ENCODE measurements at regions not wholly inside any gene's neighbourhood (a gene's known extent, or its start where the extent isn't known, plus 50 kb on each side); places are given as distances from the start of the nearest gene placed in this dataset.

DNA sequence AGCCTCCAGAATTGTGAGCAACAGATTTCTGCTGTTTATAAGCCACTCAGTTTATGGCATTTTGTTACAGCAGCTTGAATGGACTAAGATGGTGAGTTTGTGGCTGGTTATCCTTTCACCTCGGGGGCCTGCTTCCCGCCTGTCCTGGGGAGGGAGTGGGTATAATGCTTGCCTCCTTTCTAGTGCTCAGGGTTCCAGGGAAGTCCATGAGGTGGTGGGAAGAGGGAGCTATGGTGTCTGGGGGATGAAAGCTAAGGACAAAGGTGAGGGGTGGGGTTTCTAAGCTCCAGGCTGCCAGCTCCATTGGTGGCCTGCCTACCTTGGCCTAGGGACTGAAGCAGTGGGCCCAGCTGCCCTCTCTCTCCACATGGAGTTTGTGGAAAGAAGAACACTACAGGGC, 50.2 kb upstream of the SDK2 start:
- WGBS, result 98% methylated on average over 2 of the region's 2 CpGs
- H3K9me3 ChIP-seq (ENCODE audit: control insufficient read depth in 2 of 2, insufficient read depth in 1 of 2, low read length in 1 of 2), result peaks cover 0 to 1% of the 10 kb centered on the region in 2 donors
- H3K4me1 ChIP-seq (ENCODE audit: control insufficient read depth in 2 of 2, insufficient read depth in 2 of 2, low read length in 2 of 2), result no peaks in the 10 kb centered on the region
- H3K4me3 ChIP-seq (ENCODE audit: low read length in 2 of 2), result no peak overlapping the region
- peaks cover 2 to 4% of the 10 kb centered on the region in 2 donors for H3K27me3 ChIP-seq (ENCODE audit: control insufficient read depth in 2 of 2, insufficient read depth in 1 of 2, low read length in 1 of 2)
- H3K36me3 ChIP-seq (ENCODE audit: control insufficient read depth in 2 of 2, insufficient read depth in 2 of 2, low read length in 1 of 2), result no peaks in the 10 kb centered on the region
- DNase-seq (ENCODE audit: low read depth in 6 of 9, low spot score in 9 of 9), result no peak
- H3K27ac ChIP-seq (ENCODE audit: low read depth in 1 of 2, low read length in 1 of 2), result no peak overlapping the region

DNA sequence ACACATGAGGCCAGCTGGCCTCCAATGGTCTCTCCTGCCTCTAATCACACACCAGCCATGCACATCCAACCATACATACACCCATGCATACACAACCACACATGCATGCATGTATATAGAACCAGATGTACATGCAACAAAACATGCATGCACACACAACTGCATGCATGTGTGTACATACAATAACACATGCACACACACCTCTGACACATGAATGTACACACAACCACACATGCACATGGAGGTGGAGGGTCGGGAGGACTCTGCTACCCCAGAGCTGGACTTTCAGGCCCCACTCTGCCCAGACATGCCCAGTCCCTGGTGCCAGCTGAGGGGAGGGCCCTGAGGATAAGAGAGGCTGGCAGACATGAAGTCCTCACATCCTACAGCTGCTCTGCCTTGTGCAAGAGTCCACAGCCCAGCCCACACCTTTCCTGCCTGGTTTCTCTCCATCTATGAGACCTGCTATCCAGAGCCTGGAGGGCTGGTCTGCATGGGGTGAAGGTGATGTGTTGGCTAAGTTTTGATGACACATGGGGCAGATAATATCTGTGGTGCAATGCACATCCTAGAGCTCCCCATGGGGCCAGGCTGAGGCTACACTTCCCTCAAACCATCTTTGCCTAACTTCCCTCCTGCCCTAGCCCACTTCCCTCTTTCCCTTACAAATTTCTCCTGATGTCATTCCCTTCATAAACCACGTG, 50.9 kb upstream of the SDK2 start:
- Histone ChIP-seq H3K27me3 (ENCODE audit: control insufficient read depth in 2 of 2, insufficient read depth in 1 of 2, low read length in 1 of 2) (peaks cover 0 to 4% of the 10 kb centered on the region in 2 donors), H3K4me1 (ENCODE audit: control insufficient read depth in 2 of 2, insufficient read depth in 2 of 2, low read length in 2 of 2) (no peaks in the 10 kb centered on the region), H3K9me3 (ENCODE audit: control insufficient read depth in 2 of 2, insufficient read depth in 1 of 2, low read length in 1 of 2) (peaks cover 0 to 1% of the 10 kb centered on the region in 2 donors), H3K4me3 (ENCODE audit: low read length in 2 of 2) (no peak overlapping the region), H3K36me3 (ENCODE audit: control insufficient read depth in 2 of 2, insufficient read depth in 2 of 2, low read length in 1 of 2) (no peaks in the 10 kb centered on the region), H3K27ac (ENCODE audit: low read depth in 1 of 2, low read length in 1 of 2) (no peak overlapping the region)
- no peak for DNase-seq (ENCODE audit: low read depth in 6 of 9, low spot score in 9 of 9)
- WGBS, result 65% methylated on average over 2 of the region's 2 CpGs

DNA sequence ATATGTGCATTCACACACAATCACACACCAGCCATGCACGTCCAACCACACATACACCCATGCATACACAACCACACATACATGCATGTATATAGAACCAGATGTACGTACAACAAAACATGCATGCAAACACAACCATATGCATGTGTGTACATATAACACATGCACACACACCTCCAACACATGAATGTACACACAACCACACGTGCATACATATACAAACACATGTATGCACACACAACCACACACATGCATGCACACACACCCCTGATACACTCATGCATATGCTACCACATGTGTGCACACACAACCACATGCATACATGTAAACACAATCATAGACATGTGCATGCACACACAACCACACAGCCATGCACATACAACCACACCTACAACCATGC, 52.0 kb upstream of the SDK2 start:
- H3K27ac ChIP-seq (ENCODE audit: low read depth in 1 of 2, low read length in 1 of 2), result no peak overlapping the region
- H3K36me3 ChIP-seq (ENCODE audit: control insufficient read depth in 2 of 2, insufficient read depth in 2 of 2, low read length in 1 of 2), result no peaks in the 10 kb centered on the region
- WGBS, result 94% methylated on average over 3 of the region's 3 CpGs
- H3K9me3 ChIP-seq (ENCODE audit: control insufficient read depth in 2 of 2, insufficient read depth in 1 of 2, low read length in 1 of 2), result peaks cover 0 to 1% of the 10 kb centered on the region in 2 donors
- H3K27me3 ChIP-seq (ENCODE audit: control insufficient read depth in 2 of 2, insufficient read depth in 1 of 2, low read length in 1 of 2), result peaks cover 0 to 4% of the 10 kb centered on the region in 2 donors
- H3K4me1 ChIP-seq (ENCODE audit: control insufficient read depth in 2 of 2, insufficient read depth in 2 of 2, low read length in 2 of 2), result no peaks in the 10 kb centered on the region
- DNase-seq (ENCODE audit: low read depth in 6 of 9, low spot score in 9 of 9), result no peak
- H3K4me3 ChIP-seq (ENCODE audit: low read length in 2 of 2), result no peak overlapping the region

DNA sequence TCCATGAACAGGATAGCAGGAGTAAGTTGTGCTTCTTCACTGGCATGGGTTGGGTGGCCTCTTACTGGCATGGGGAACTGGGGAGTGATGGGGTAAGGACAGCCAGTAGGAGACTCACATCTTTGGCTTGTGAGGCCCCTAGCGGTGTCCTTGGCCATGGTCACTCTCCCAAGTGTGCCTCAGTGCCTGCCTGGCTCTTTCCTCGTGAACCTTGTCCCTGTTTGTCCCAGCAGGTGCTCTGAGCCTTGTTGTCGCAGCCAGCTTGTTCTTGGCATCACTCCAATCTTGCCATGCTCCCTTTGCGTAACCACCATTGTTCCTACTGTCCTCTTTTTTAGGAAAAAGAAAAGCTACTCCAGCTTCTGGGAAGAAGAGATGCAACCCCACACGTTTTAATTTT, 53.6 kb upstream of the SDK2 start:
- H3K36me3 ChIP-seq (ENCODE audit: control insufficient read depth in 2 of 2, insufficient read depth in 2 of 2, low read length in 1 of 2), result no peaks in the 10 kb centered on the region
- WGBS, result 86% methylated on average over 5 of the region's 5 CpGs
- H3K27ac ChIP-seq (ENCODE audit: low read depth in 1 of 2, low read length in 1 of 2), result no peak overlapping the region
- no peak overlapping the region for H3K4me3 ChIP-seq (ENCODE audit: low read length in 2 of 2)
- peaks cover 0 to 2% of the 10 kb centered on the region in 2 donors for H3K27me3 ChIP-seq (ENCODE audit: control insufficient read depth in 2 of 2, insufficient read depth in 1 of 2, low read length in 1 of 2)
- H3K9me3 ChIP-seq (ENCODE audit: control insufficient read depth in 2 of 2, insufficient read depth in 1 of 2, low read length in 1 of 2), result peaks cover 0 to 1% of the 10 kb centered on the region in 2 donors
- no peak for DNase-seq (ENCODE audit: low read depth in 6 of 9, low spot score in 9 of 9)
- H3K4me1 ChIP-seq (ENCODE audit: control insufficient read depth in 2 of 2, insufficient read depth in 2 of 2, low read length in 2 of 2), result no peaks in the 10 kb centered on the region

DNA sequence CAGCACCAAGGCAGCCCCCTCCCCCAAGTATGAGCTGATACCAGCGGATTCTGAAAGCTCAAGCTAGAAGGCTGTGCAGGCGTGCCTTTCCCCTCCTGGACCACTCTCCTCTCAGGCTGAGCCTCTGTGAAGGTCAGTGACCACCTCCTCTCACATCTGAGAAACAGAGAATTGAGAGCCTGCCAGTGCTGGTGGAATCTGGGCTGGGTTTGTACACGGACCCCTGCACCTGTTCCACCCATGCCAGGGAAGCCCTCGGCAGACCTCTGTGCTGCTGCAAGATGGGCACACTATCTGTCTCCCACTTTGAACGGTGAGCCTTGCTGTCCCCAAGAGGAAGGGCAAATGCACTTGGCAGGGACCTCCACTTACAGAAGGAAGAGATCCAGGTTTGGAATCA, 54.7 kb upstream of the SDK2 start:
- Histone ChIP-seq H3K4me1 (ENCODE audit: control insufficient read depth in 2 of 2, insufficient read depth in 2 of 2, low read length in 2 of 2) (no peaks in the 10 kb centered on the region), H3K27me3 (ENCODE audit: control insufficient read depth in 2 of 2, insufficient read depth in 1 of 2, low read length in 1 of 2) (peaks cover 0 to 2% of the 10 kb centered on the region in 2 donors), H3K27ac (ENCODE audit: low read depth in 1 of 2, low read length in 1 of 2) (no peak overlapping the region), H3K36me3 (ENCODE audit: control insufficient read depth in 2 of 2, insufficient read depth in 2 of 2, low read length in 1 of 2) (no peaks in the 10 kb centered on the region), H3K9me3 (ENCODE audit: control insufficient read depth in 2 of 2, insufficient read depth in 1 of 2, low read length in 1 of 2) (peaks cover 0 to 1% of the 10 kb centered on the region in 2 donors), H3K4me3 (ENCODE audit: low read length in 2 of 2) (no peak overlapping the region)
- no peak for DNase-seq (ENCODE audit: low read depth in 6 of 9, low spot score in 9 of 9)
- WGBS, result 85% methylated on average over 5 of the region's 5 CpGs

DNA sequence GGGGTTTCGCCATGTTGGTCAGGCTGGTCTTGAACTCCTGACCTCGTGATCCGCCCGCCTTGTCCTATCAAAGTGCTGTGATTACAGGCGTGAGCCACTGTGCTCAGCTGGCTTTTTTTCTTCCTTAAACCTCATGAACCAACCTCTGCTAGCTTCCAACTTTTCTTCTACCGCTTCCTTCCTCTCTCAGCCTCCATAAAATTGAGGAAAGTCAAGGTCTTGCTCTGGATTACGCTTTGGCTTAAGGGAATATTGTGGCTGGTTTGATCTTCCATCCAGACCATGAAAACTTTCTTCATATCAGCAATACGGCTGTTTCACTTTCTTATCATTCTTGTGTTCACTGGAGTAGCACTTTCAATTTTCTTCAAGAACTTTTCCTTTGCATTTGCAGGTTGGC, 57.5 kb upstream of the SDK2 start:
- no peak overlapping the region for H3K4me3 ChIP-seq (ENCODE audit: low read length in 2 of 2)
- H3K27me3 ChIP-seq (ENCODE audit: control insufficient read depth in 2 of 2, insufficient read depth in 1 of 2, low read length in 1 of 2), result peaks cover 0 to 2% of the 10 kb centered on the region in 2 donors
- WGBS, result 97% methylated on average over 8 of the region's 8 CpGs
- H3K27ac ChIP-seq (ENCODE audit: low read depth in 1 of 2, low read length in 1 of 2), result no peak overlapping the region
- DNase-seq (ENCODE audit: low read depth in 6 of 9, low spot score in 9 of 9), result no peak
- no peaks in the 10 kb centered on the region for H3K4me1 ChIP-seq (ENCODE audit: control insufficient read depth in 2 of 2, insufficient read depth in 2 of 2, low read length in 2 of 2)
- H3K36me3 ChIP-seq (ENCODE audit: control insufficient read depth in 2 of 2, insufficient read depth in 2 of 2, low read length in 1 of 2), result no peaks in the 10 kb centered on the region
- no peaks in the 10 kb centered on the region for H3K9me3 ChIP-seq (ENCODE audit: control insufficient read depth in 2 of 2, insufficient read depth in 1 of 2, low read length in 1 of 2)

DNA sequence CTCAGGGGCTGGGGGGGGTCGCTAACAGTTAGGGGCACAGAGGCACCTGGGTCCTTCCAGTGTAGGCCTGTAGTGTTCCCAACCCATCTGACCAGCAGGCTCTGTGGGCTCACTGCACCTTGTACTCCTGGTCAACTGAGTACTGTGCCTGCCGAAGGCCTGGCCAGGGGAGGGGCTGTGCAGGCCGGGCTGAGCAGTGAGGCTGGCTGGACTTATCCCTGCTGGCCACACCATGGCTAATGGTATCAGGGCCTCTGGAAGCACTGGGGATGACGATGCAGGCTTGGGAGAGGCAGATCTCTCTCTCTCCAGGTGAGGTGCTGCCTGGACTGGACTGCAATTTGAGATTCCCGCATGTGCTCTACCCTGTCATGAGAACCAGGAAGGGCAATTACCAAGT, 58.9 kb upstream of the SDK2 start:
- Histone ChIP-seq H3K27me3 (ENCODE audit: control insufficient read depth in 2 of 2, insufficient read depth in 1 of 2, low read length in 1 of 2) (peaks cover 0 to 2% of the 10 kb centered on the region in 2 donors), H3K36me3 (ENCODE audit: control insufficient read depth in 2 of 2, insufficient read depth in 2 of 2, low read length in 1 of 2) (no peaks in the 10 kb centered on the region), H3K9me3 (ENCODE audit: control insufficient read depth in 2 of 2, insufficient read depth in 1 of 2, low read length in 1 of 2) (no peaks in the 10 kb centered on the region), H3K4me1 (ENCODE audit: control insufficient read depth in 2 of 2, insufficient read depth in 2 of 2, low read length in 2 of 2) (no peaks in the 10 kb centered on the region), H3K4me3 (ENCODE audit: low read length in 2 of 2) (no peak overlapping the region), H3K27ac (ENCODE audit: low read depth in 1 of 2, low read length in 1 of 2) (no peak overlapping the region)
- DNase-seq (ENCODE audit: low read depth in 6 of 9, low spot score in 9 of 9), result no peak
- WGBS, result 91% methylated on average over 5 of the region's 5 CpGs

DNA sequence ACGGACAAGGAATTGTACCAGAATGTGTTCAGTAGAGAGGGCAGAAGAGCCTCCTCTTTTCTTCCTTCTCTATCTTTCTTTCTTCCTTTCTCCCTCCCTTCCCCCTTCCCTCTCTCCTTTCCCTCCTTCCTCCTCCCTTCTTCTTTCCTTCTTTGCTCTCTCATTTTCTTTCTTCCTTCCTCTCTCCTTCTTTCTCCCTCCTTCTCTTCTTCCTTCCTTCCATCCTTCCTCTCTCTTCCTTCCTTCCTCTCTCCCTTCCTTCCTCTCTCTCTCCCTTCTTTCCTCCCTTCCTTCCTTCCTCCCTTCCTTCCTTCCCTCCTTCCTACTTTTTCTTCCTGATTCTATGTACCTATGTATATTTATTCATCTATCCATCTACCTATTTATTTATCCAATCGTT, 59.7 kb upstream of the SDK2 start:
- Histone ChIP-seq H3K27ac (ENCODE audit: low read depth in 1 of 2, low read length in 1 of 2) (no peak overlapping the region), H3K4me1 (ENCODE audit: control insufficient read depth in 2 of 2, insufficient read depth in 2 of 2, low read length in 2 of 2) (no peaks in the 10 kb centered on the region), H3K9me3 (ENCODE audit: control insufficient read depth in 2 of 2, insufficient read depth in 1 of 2, low read length in 1 of 2) (no peaks in the 10 kb centered on the region), H3K4me3 (ENCODE audit: low read length in 2 of 2) (no peak overlapping the region), H3K27me3 (ENCODE audit: control insufficient read depth in 2 of 2, insufficient read depth in 1 of 2, low read length in 1 of 2) (peaks cover 0 to 6% of the 10 kb centered on the region in 2 donors), H3K36me3 (ENCODE audit: control insufficient read depth in 2 of 2, insufficient read depth in 2 of 2, low read length in 1 of 2) (no peaks in the 10 kb centered on the region)
- 93% methylated on average over 2 of the region's 2 CpGs for whole genome bisulfite sequencing
- DNase-seq (ENCODE audit: low read depth in 6 of 9, low spot score in 9 of 9), result no peak

DNA sequence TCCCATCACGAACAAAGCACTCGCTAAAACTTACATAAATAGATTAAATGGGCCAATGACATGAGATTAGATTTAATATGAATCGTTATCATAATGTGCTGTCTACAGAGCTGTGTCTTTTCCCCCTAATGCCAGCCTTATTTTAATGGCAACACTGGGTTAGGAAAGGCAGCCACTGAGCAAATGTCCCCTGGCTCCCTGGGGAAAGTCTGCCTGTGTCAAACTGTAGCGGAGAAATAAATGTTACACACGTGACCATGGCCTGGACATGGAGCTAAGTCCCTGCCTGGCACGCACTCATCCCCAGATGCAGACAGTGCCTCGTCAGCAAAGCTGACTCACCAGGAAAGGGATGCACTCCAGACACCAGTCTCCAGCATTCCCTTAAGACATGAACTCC, 61.3 kb upstream of the SDK2 start:
- H3K4me3 ChIP-seq (ENCODE audit: low read length in 2 of 2), result no peak overlapping the region
- 94% methylated on average over 7 of the region's 7 CpGs for WGBS
- H3K27ac ChIP-seq (ENCODE audit: low read depth in 1 of 2, low read length in 1 of 2), result no peak overlapping the region
- H3K4me1 ChIP-seq (ENCODE audit: control insufficient read depth in 2 of 2, insufficient read depth in 2 of 2, low read length in 2 of 2), result peaks cover 0 to 8% of the 10 kb centered on the region in 2 donors
- no peaks in the 10 kb centered on the region for H3K36me3 ChIP-seq (ENCODE audit: control insufficient read depth in 2 of 2, insufficient read depth in 2 of 2, low read length in 1 of 2)
- H3K27me3 ChIP-seq (ENCODE audit: control insufficient read depth in 2 of 2, insufficient read depth in 1 of 2, low read length in 1 of 2), result peaks cover 0 to 4% of the 10 kb centered on the region in 2 donors
- H3K9me3 ChIP-seq (ENCODE audit: control insufficient read depth in 2 of 2, insufficient read depth in 1 of 2, low read length in 1 of 2), result no peaks in the 10 kb centered on the region
- DNase-seq (ENCODE audit: low read depth in 6 of 9, low spot score in 9 of 9), result no peak

Measured in thymus (tissue), 11 donors.